A673 (cell line): ENCODE measurements at regions not wholly inside any gene's neighbourhood (a gene's known extent, or its start where the extent isn't known, plus 50 kb on each side); places are given as distances from the start of the nearest gene placed in this dataset.
"Not testable (repeated sequence)": the region's sequence is repeated elsewhere in the genome, so short reads cannot be mapped to it uniquely, and the experiment has no call there.

ENCODE experiments used
- BruUV-seq: library from RNA; stranded (reverse); fragments of 400-500 nt; replicated peaks from 2 replicates; lab custom pipeline; 2021; lab: Mats Ljungman, UMichigan
- CTCF ChIA-PET: fragments of 300-600 bp; sonication (Branson Sonifier 250); formaldehyde crosslinking; loops from one replicate; lab custom pipeline; 2022; ENCODE audit warnings: antibody characterized with exemption; lab: Charles Lee
- POLR2A ChIA-PET: fragments of 300-600 bp; sonication (Branson Sonifier 250); formaldehyde crosslinking; loops from one replicate; lab custom pipeline; 2022; ENCODE audit warnings: antibody characterized with exemption; ENCODE audit not compliant: low non-redundant PET; lab: Charles Lee
- DNase-seq: peaks from one replicate; pipeline ENCODE4 v3.0.0-alpha.2; 2015; ENCODE audit warnings: low spot score
- H3K27ac ChIP-seq: fragments of 200-600 bp; sonication (generic); 2 replicates; pipeline ENCODE4 v1.5.1; 2016; ENCODE audit warnings: mixed run types, low read depth, mild to moderate bottlenecking, mixed read lengths, antibody characterized with exemption, low read length; ENCODE audit not compliant: poor library complexity, severe bottlenecking
- H3K27me3 ChIP-seq: fragments of 200-600 bp; sonication (generic); replicated peaks from 2 replicates; pipeline ENCODE4 v1.6.1; 2017; ENCODE audit warnings: mixed run types, low read depth, mild to moderate bottlenecking, mixed read lengths, antibody characterized with exemption, low read length; ENCODE audit not compliant: insufficient read depth, poor library complexity
- H3K36me3 ChIP-seq: fragments of 200-600 bp; sonication (generic); 2 replicates; pipeline ENCODE4 v1.6.1; 2016; ENCODE audit warnings: mixed run types, mild to moderate bottlenecking, mixed read lengths, antibody characterized with exemption, low read length; ENCODE audit not compliant: insufficient read depth, poor library complexity, severe bottlenecking
- H3K4me1 ChIP-seq: fragments of 200-600 bp; sonication (generic); 2 replicates; pipeline ENCODE4 v1.6.1; 2017; ENCODE audit warnings: mixed run types, mild to moderate bottlenecking, mixed read lengths, antibody characterized with exemption, low read length; ENCODE audit not compliant: insufficient read depth, poor library complexity, severe bottlenecking
- H3K4me3 ChIP-seq: fragments of 200-600 bp; sonication (generic); 2 replicates; pipeline ENCODE4 v1.5.1; 2016; ENCODE audit warnings: low read depth, mixed run types, mild to moderate bottlenecking, mixed read lengths, low read length; ENCODE audit not compliant: poor library complexity, severe bottlenecking
- H3K9me3 ChIP-seq: fragments of 200-600 bp; sonication (generic); 2 replicates; pipeline ENCODE4 v1.6.1; 2016; ENCODE audit warnings: mixed run types, low read depth, mild to moderate bottlenecking, mixed read lengths, antibody characterized with exemption, low read length; ENCODE audit not compliant: poor library complexity, severe bottlenecking
- EZH2 ChIP-seq: fragments of 200-600 bp; sonication (generic); IDR thresholded peaks from 2 replicates; pipeline ENCODE4 v1.6.1; 2017; ENCODE audit warnings: borderline replicate concordance, low read depth, mild to moderate bottlenecking, mixed read lengths, antibody characterized with exemption, low read length; ENCODE audit not compliant: poor library complexity, severe bottlenecking
- intact Hi-C: fragments of 100-400 bp; cut with micrococcal nuclease; formaldehyde crosslinking; loops from one replicate; pipeline ENCODE4 v1.10.0; 2022; ENCODE audit not compliant: unreplicated experiment
- TF ChIP-seq, protein P1 (sequence below): fragments of 300-800, 200-600 bp; sonication (generic); conservative IDR thresholded peaks from 2 replicates; pipeline ENCODE4 v1.5.1; 2017; ENCODE audit warnings: low read depth, mild to moderate bottlenecking, antibody characterized with exemption, low read length, moderate library complexity, mixed read lengths

DNA sequence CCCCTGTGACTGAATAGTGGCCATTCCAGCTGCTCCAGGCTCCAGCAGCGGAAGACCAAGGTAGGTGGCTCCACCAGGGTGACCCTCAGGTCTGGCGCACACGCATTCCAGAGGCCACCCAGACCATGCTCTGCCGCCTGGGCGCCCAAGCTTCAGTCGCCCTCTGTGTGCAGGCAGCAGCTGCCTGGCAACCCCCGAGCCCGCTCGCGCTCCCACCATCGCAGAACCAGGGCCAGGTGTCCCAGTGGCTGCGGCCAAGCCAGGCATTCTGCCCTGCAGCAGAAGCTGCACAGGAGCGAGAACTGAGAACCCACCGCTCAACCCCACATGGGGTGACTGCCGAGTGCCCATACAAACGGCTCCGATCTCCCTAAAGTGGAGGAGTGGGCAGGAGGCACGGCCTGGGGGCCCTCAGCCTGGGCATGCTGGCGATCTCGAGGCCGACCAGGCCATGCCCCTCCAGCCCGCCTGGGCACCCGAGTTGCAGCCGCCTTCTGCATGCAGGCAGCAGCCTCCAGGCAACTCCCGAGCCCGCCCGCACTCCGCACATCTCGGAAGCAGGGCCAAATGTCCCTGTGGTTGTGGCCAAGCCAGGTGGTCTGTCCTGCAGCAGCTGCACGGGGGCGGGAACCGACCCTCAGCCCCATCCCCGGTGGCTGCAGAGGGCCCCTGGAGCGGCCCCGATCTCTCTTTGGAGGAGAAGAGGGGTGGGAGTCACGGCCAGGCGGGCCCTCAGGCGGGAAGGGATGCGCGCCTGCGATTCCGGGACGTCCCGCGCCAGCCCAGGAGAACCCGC lies 1264.1 kb downstream of the FOXD4L5 start:
- intact Hi-C loops, H3K27ac ChIP-seq, CTCF ChIA-PET, H3K9me3 ChIP-seq, H3K36me3 ChIP-seq, H3K4me3 ChIP-seq, H3K4me1 ChIP-seq, H3K27me3 ChIP-seq, POLR2A ChIA-PET, DNase-seq, BruUV-seq: not testable (repeated sequence)

- POLR2A ChIA-PET, H3K27ac ChIP-seq, H3K4me1 ChIP-seq, CTCF ChIA-PET, BruUV-seq, intact Hi-C loops, H3K36me3 ChIP-seq, H3K4me3 ChIP-seq, H3K27me3 ChIP-seq, H3K9me3 ChIP-seq, DNase-seq: not testable (repeated sequence)
Observed at GRCh38 chr9:64017666-64018065, 1267.3 kb downstream of the FOXD4L5 start.

DNA sequence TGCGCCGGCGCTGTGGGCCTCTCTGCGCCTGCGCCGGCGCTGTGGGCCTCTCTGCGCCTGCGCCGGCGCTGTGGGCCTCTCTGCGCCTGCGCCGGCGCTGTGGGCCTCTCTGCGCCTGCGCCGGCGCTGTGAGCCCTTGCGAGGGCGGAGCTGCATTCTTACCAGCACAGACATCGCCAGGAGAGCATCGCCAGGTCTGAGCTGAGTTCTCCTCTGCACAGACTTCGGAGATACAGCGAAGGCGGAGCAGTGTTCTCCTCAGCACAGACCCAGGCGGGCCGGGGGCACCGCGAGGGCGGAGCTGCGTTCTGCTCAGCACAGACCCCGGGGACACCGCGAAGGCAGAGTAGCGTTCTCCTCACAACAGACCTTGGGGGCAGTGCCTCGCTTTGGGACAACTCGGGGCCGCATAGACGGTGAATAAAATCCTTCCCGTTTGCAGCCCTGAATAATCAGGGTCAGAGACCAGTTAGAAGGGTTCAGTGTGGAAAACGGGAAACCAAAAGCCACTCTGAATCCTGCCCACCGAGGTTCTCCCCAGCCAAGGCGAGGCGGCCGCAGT lies 1268.1 kb downstream of the FOXD4L5 start:
- intact Hi-C loops, H3K27me3 ChIP-seq, H3K27ac ChIP-seq, H3K9me3 ChIP-seq, H3K4me1 ChIP-seq, POLR2A ChIA-PET, BruUV-seq, H3K36me3 ChIP-seq, CTCF ChIA-PET: not testable (repeated sequence)
- peak; percentile 41 for DNase-seq
- peak overlapping the region; percentile 43 for H3K4me3 ChIP-seq

GRCh38 chr9:64016246-64016645 lies 1268.8 kb downstream of the FOXD4L5 start:
- H3K9me3 ChIP-seq, CTCF ChIA-PET: not testable (repeated sequence)
- H3K4me3 ChIP-seq: peak overlapping the region; percentile 46

DNA sequence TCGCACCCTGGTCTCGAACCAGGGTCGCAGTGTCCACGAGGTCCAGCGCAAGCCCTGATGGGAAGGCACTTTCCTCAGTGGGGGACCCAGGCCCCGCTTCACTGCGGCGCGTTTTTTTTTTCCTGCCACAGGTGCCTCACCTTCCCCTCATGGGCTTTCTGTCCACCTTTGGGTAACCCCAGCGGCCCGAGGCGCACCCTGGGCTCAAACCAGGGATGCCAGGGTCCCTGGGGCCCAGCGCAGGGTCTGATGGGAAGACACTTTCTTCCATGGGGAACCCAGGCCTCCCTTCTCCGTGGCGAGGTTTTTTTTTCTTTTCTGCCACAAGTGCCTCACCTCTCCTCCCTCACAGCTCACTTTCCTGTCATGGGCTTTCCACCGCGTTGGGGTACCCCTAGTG lies 1269.9 kb downstream of the FOXD4L5 start:
- intact Hi-C loops: no loop called here
- Histone ChIP-seq H3K36me3 (no peaks in the 10 kb centered on the region), H3K27me3 (no peaks in the 10 kb centered on the region), H3K27ac (no peak overlapping the region), H3K9me3 (peaks cover 7% of the 10 kb centered on the region), H3K4me1 (no peaks in the 10 kb centered on the region), H3K4me3 (no peak overlapping the region)
- CTCF ChIA-PET: no interaction called here
- no peak for DNase-seq
- TF ChIP-seq EZH2: no peak
- TF ChIP-seq, protein P1, sequence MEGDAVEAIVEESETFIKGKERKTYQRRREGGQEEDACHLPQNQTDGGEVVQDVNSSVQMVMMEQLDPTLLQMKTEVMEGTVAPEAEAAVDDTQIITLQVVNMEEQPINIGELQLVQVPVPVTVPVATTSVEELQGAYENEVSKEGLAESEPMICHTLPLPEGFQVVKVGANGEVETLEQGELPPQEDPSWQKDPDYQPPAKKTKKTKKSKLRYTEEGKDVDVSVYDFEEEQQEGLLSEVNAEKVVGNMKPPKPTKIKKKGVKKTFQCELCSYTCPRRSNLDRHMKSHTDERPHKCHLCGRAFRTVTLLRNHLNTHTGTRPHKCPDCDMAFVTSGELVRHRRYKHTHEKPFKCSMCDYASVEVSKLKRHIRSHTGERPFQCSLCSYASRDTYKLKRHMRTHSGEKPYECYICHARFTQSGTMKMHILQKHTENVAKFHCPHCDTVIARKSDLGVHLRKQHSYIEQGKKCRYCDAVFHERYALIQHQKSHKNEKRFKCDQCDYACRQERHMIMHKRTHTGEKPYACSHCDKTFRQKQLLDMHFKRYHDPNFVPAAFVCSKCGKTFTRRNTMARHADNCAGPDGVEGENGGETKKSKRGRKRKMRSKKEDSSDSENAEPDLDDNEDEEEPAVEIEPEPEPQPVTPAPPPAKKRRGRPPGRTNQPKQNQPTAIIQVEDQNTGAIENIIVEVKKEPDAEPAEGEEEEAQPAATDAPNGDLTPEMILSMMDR: no peak
- no TSS peak for BruUV-seq
- POLR2A ChIA-PET: no interaction called here

More at GRCh38 chr9:64016246-64016645, 1268.8 kb downstream of the FOXD4L5 start:
- peak overlapping the region; percentile 37 for H3K27ac ChIP-seq
- DNase-seq, intact Hi-C loops, BruUV-seq, H3K36me3 ChIP-seq, POLR2A ChIA-PET, H3K4me1 ChIP-seq, H3K27me3 ChIP-seq: not testable (repeated sequence)

- H3K36me3 ChIP-seq, H3K27me3 ChIP-seq, H3K4me3 ChIP-seq, intact Hi-C loops, CTCF ChIA-PET, DNase-seq, BruUV-seq, POLR2A ChIA-PET, H3K4me1 ChIP-seq, H3K27ac ChIP-seq, H3K9me3 ChIP-seq: not testable (repeated sequence)
Observed at GRCh38 chr9:64014386-64015091, 1270.5 kb downstream of the FOXD4L5 start.
